H1 (cell line): ENCODE measurements at regions not wholly inside any gene's neighbourhood (a gene's known extent, or its start where the extent isn't known, plus 50 kb on each side); places are given as distances from the start of the nearest gene placed in this dataset.

ENCODE experiments used
- CTCF ChIA-PET: fragments of 300-600 bp; sonication (Branson Sonifier 250); formaldehyde crosslinking; loops from one replicate; lab custom pipeline; 2021; ENCODE audit not compliant: partially characterized antibody; lab: Charles Lee
- POLR2A ChIA-PET: fragments of 300-600 bp; sonication (Branson Sonifier 250); formaldehyde crosslinking; loops from one replicate; lab custom pipeline; 2021; ENCODE audit warnings: inconsistent platforms; ENCODE audit not compliant: partially characterized antibody; lab: Charles Lee
- DNase-seq, 2 experiments: peaks; one replicate each; pipeline versions ENCODE4 v3.0.0 to v3.0.0-alpha.2; 2010 to 2022; ENCODE audit warnings: low spot score in 2 of 2, low read depth in 1 of 2, mixed read lengths in 1 of 2
- FAIRE-seq: peaks from 2 replicates; lab custom pipeline; 2011; peaks lifted over from hg19 to GRCh38; lab: Jason Lieb, UNC
- H2AFZ ChIP-seq: 2 replicates; pipeline ENCODE4 v1.8.1; 2012; ENCODE audit warnings: low read length, inconsistent platforms
- H2AK5ac ChIP-seq: 2 replicates; pipeline ENCODE4 v1.6.1; 2013; ENCODE audit warnings: low read depth, low read length
- H2BK120ac ChIP-seq: replicated peaks from 2 replicates; pipeline ENCODE3; 2013; ENCODE audit warnings: low read depth, low read length, inconsistent platforms
- H2BK12ac ChIP-seq: 2 replicates; pipeline ENCODE4 v1.6.1; 2013; ENCODE audit warnings: low read depth, low read length
- H2BK15ac ChIP-seq: 2 replicates; pipeline ENCODE4 v1.6.1; 2013; ENCODE audit warnings: low read length
- H2BK20ac ChIP-seq: 2 replicates; pipeline ENCODE4 v1.6.1; 2013; ENCODE audit warnings: low read length
- H2BK5ac ChIP-seq: 2 replicates; pipeline ENCODE4 v1.6.1; 2013; ENCODE audit warnings: low read depth, low read length
- H3K14ac ChIP-seq: 2 replicates; pipeline ENCODE4 v1.6.1; 2013; ENCODE audit warnings: inconsistent platforms; ENCODE audit not compliant: insufficient read length
- H3K18ac ChIP-seq: 2 replicates; pipeline ENCODE4 v1.6.1; 2013; ENCODE audit warnings: low read length; ENCODE audit errors: extremely low read depth
- H3K23ac ChIP-seq: 2 replicates; pipeline ENCODE4 v1.6.1; 2013; ENCODE audit warnings: inconsistent platforms; ENCODE audit not compliant: insufficient read length
- H3K23me2 ChIP-seq: 2 replicates; pipeline ENCODE4 v1.6.1; 2013; ENCODE audit warnings: low read depth, low read length
- H3K27ac ChIP-seq: 2 replicates; pipeline ENCODE4 v1.6.1; 2011; ENCODE audit warnings: low read depth, low read length, inconsistent platforms
- H3K27me3 ChIP-seq, 4 experiments: replicated peaks in 1 of 4; 1 replicate in 1 of 4; 2 replicates in 3 of 4; pipeline versions ENCODE4 v1.6.1 to v1.8.1; 2011 to 2013; ENCODE audit warnings: low read length in 3 of 4, mild to moderate bottlenecking in 3 of 4, inconsistent platforms in 2 of 4, mixed read lengths in 2 of 4, moderate library complexity in 1 of 4; ENCODE audit not compliant: control insufficient read depth in 3 of 4, insufficient read depth in 3 of 4; ENCODE audit errors: extremely low read depth in 1 of 4
- H3K36me3 ChIP-seq, 4 experiments: 2 replicates each; pipeline versions ENCODE4 v1.6.1 to v1.8.1; 2011 to 2013; ENCODE audit warnings: mild to moderate bottlenecking in 4 of 4, low read length in 3 of 4, moderate library complexity in 2 of 4, control low read depth in 1 of 4, inconsistent platforms in 1 of 4; ENCODE audit not compliant: insufficient read depth in 4 of 4, control insufficient read depth in 2 of 4
- H3K4ac ChIP-seq: replicated peaks from 2 replicates; pipeline ENCODE3; 2013; ENCODE audit warnings: low read length, low read depth, mixed read lengths, inconsistent platforms; ENCODE audit not compliant: insufficient read length
- H3K4me1 ChIP-seq, 4 experiments: replicated peaks in 1 of 4; 1 replicate in 1 of 4; 2 replicates in 3 of 4; pipeline versions ENCODE4 v1.6.1 to v1.8.1; 2011 to 2013; ENCODE audit warnings: low read length in 3 of 4, inconsistent platforms in 2 of 4, mixed read lengths in 1 of 4; ENCODE audit not compliant: insufficient read depth in 4 of 4, control insufficient read depth in 3 of 4
- H3K4me2 ChIP-seq, 2 experiments: 2 replicates each; pipeline versions ENCODE4 v1.6.1 to v1.8.1; 2011 to 2013; ENCODE audit warnings: low read depth in 2 of 2, low read length in 2 of 2, control low read depth in 1 of 2, inconsistent platforms in 1 of 2, mild to moderate bottlenecking in 1 of 2; ENCODE audit not compliant: insufficient read depth in 1 of 2
- H3K4me3 ChIP-seq, 4 experiments: fragments of 200-600, 300-600 bp in 1 of 4; sonication (generic), shearing (Covaris generic), sonication (Bioruptor Twin) in 1 of 4; 2 replicates each; pipeline versions ENCODE4 v1.5.1 to v1.8.1; 2011 to 2016; ENCODE audit warnings: low read length in 4 of 4, low read depth in 3 of 4, control low read depth in 2 of 4, inconsistent platforms in 2 of 4, mild to moderate bottlenecking in 2 of 4, mixed read lengths in 1 of 4, moderate library complexity in 1 of 4; ENCODE audit not compliant: insufficient read depth in 2 of 4; ENCODE audit errors: extremely low read depth in 1 of 4
- H3K56ac ChIP-seq: replicated peaks from 2 replicates; pipeline ENCODE3; 2013; ENCODE audit warnings: low read depth, mild to moderate bottlenecking, mixed read lengths, low read length, inconsistent platforms; ENCODE audit not compliant: insufficient read length
- H3K79me1 ChIP-seq: 2 replicates; pipeline ENCODE4 v1.6.1; 2013; ENCODE audit warnings: low read depth, low read length, control low read depth
- H3K79me2 ChIP-seq, 2 experiments: 2 replicates each; pipeline versions ENCODE4 v1.6.1 to v1.8.1; 2012 to 2013; ENCODE audit warnings: low read length in 2 of 2, mild to moderate bottlenecking in 2 of 2, inconsistent platforms in 1 of 2; ENCODE audit not compliant: insufficient read depth in 2 of 2, control insufficient read depth in 1 of 2
- H3K9ac ChIP-seq, 4 experiments: replicated peaks in 1 of 4; 1 replicate in 1 of 4; 2 replicates in 3 of 4; pipeline versions ENCODE4 v1.6.1 to v1.8.1; 2011 to 2013; ENCODE audit warnings: low read depth in 3 of 4, low read length in 3 of 4, control low read depth in 2 of 4, mild to moderate bottlenecking in 2 of 4, moderate library complexity in 2 of 4, inconsistent platforms in 1 of 4; ENCODE audit errors: extremely low read depth in 1 of 4
- H3K9me3 ChIP-seq, 2 experiments: 2 replicates each; pipeline versions ENCODE4 v1.6.1 to v1.8.1; 2012 to 2013; ENCODE audit warnings: mild to moderate bottlenecking in 2 of 2, moderate library complexity in 2 of 2, control low read depth in 1 of 2, inconsistent platforms in 1 of 2, low read depth in 1 of 2, low read length in 1 of 2, mixed read lengths in 1 of 2; ENCODE audit not compliant: insufficient read depth in 2 of 2
- H4K20me1 ChIP-seq, 2 experiments: replicated peaks in 1 of 2; 2 replicates each; pipeline versions ENCODE3 to v1.8.1; 2011 to 2013; ENCODE audit warnings: inconsistent platforms in 2 of 2, low read length in 2 of 2, mild to moderate bottlenecking in 1 of 2; ENCODE audit not compliant: insufficient read depth in 2 of 2, control insufficient read depth in 1 of 2
- H4K5ac ChIP-seq: 2 replicates; pipeline ENCODE4 v1.6.1; 2013; ENCODE audit warnings: low read length, low read depth, mixed read lengths, inconsistent platforms; ENCODE audit not compliant: insufficient read length
- H4K8ac ChIP-seq: 2 replicates; pipeline ENCODE4 v1.8.0; 2013; ENCODE audit warnings: mild to moderate bottlenecking, moderate library complexity, low read length, inconsistent platforms; ENCODE audit not compliant: insufficient read depth; ENCODE audit errors: extremely low read depth
- H4K91ac ChIP-seq: replicated peaks from 2 replicates; pipeline ENCODE3; 2013; ENCODE audit warnings: low read length, mixed read lengths, inconsistent platforms; ENCODE audit not compliant: insufficient read length
- CBX5 ChIP-seq: fragments of 300-800, 300-1000 bp; sonication (generic); IDR thresholded peaks from 2 replicates; pipeline ENCODE4 v1.7.1; 2016; ENCODE audit warnings: antibody characterized with exemption, low read length, low read depth
- CREB1 ChIP-seq: IDR thresholded peaks from 2 replicates; pipeline ENCODE4 v1.6.1; 2012; ENCODE audit warnings: inconsistent platforms
- EZH2 ChIP-seq: fragments of 200-600 bp; sonication (generic); IDR thresholded peaks from 2 replicates; pipeline ENCODE4 v1.7.1; 2012; ENCODE audit warnings: low read depth, mild to moderate bottlenecking, moderate library complexity, low read length, inconsistent platforms; ENCODE audit not compliant: severe bottlenecking
- KDM4A ChIP-seq: IDR thresholded peaks from one replicate; pipeline ENCODE4 v1.7.1; 2012; ENCODE audit warnings: low read depth, mild to moderate bottlenecking, moderate library complexity, low read length, inconsistent platforms; ENCODE audit not compliant: severe bottlenecking
- WGBS, 2 experiments: shearing (Covaris generic) in 1 of 2; methylation state at CpG; one replicate each; pipeline versions ENCODE4 v1.1.6 to v1.1.7; 2013 to 2015; ENCODE audit warnings: low lambda C conversion rate in 2 of 2, mixed read lengths in 2 of 2, inconsistent platforms in 1 of 2, low coverage in 1 of 2, missing lambda C conversion rate in 1 of 2; ENCODE audit not compliant: insufficient replicate concordance in 2 of 2, insufficient coverage in 1 of 2, insufficient read length in 1 of 2; ENCODE audit errors: extremely low coverage in 1 of 2, missing lambda C conversion rate in 1 of 2; 5-methylcytosine and 5-hydroxymethylcytosine counted together

DNA sequence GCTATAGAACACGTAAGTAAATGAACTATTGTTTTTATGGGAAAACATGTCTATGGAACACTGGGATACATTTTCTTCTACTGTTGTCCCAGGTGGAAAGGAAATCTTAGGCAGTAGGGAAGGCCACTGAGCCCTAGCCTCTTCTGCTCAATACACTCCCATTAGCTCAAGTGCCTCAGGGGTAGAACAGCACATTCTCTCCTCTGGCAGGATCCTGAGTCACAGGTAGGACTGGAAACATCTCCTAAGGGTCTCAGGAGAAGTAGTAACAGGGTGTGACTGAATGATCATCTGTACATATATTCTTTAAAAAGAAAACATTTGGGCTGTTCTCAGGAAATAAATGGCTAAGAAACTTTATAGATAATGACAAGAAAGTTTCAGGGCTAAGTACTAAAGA, 175.6 kb upstream of the ESRRG start:
- Histone ChIP-seq H4K91ac (no peak overlapping the region), H3K14ac (no peak overlapping the region), H2AFZ (no peak overlapping the region), H3K4me1 (peaks cover 0 to 3% (median 1%) of the 10 kb centered on the region in 4 experiments; a peak in 1 of 7 replicates), H2AK5ac (no peak overlapping the region), H3K36me3 (no peaks in the 10 kb centered on the region), H4K20me1 (no peaks in the 10 kb centered on the region), H3K23me2 (no peaks in the 10 kb centered on the region; the same call in 1 of the 2 replicates), H3K18ac (no peak overlapping the region), H2BK120ac (no peak overlapping the region), H3K9me3 (no peaks in the 10 kb centered on the region), H4K8ac (no peak overlapping the region), H2BK5ac (no peak overlapping the region), H3K4ac (no peak overlapping the region), H2BK15ac (no peak overlapping the region), H3K27me3 (no peaks in the 10 kb centered on the region), H3K4me3 (no peak overlapping the region), H3K23ac (no peak overlapping the region), H3K9ac (no peak overlapping the region), H3K27ac (no peak overlapping the region), H2BK12ac (no peak overlapping the region), H3K56ac (no peak overlapping the region), H3K79me2 (no peaks in the 10 kb centered on the region), H3K4me2 (no peak overlapping the region), H3K79me1 (no peaks in the 10 kb centered on the region), H4K5ac (no peak overlapping the region), H2BK20ac (no peak overlapping the region)
- ChIA-PET POLR2A (no interaction called here), CTCF (no interaction called here)
- DNase-seq (no peak), FAIRE-seq (no peak)
- 100% methylated on average over 1 of the region's 1 CpG; no CpG with 5 or more reads in 1 of the 2 experiments for WGBS, 2 experiments
- TF ChIP-seq EZH2 (no peak), KDM4A (no peak), CREB1 (no peak), CBX5 (no peak)
